Tongue (tissue), 1 donor: ENCODE measurements at regions not wholly inside any gene's neighbourhood (a gene's known extent, or its start where the extent isn't known, plus 50 kb on each side); places are given as distances from the start of the nearest gene placed in this dataset.
"Not testable (repeated sequence)": the region's sequence is repeated elsewhere in the genome, so short reads cannot be mapped to it uniquely, and the experiment has no call there.

Experiments
- DNase-seq: peaks from one replicate; pipeline ENCODE4 v3.0.0-alpha.2; 2015

GRCh38 chr13:111672198-111672597, 351.8 kb downstream of the TEX29 start:
- not testable (repeated sequence) for DNase-seq

- not testable (repeated sequence) for DNase-seq
Measured at GRCh38 chr13:111678120-111678882, 357.9 kb downstream of the TEX29 start.

- DNase-seq: not testable (repeated sequence)
Measured at GRCh38 chr13:111679645-111680044, 359.2 kb downstream of the TEX29 start.

- not testable (repeated sequence) for DNase-seq
Measured at GRCh38 chr13:111680100-111680499, 359.7 kb downstream of the TEX29 start.

- not testable (repeated sequence) for DNase-seq
Measured at GRCh38 chr13:111692028-111692427, 371.6 kb downstream of the TEX29 start.

- not testable (repeated sequence) for DNase-seq
Measured at GRCh38 chr13:111696121-111696520, 370.8 kb upstream of the SOX1 start.

- DNase-seq: not testable (repeated sequence)
Measured at GRCh38 chr13:111702059-111702458, 364.9 kb upstream of the SOX1 start.
